ENCODE measurements at regions not wholly inside any gene's neighbourhood (a gene's known extent, or its start where the extent isn't known, plus 50 kb on each side); places are given as distances from the start of the nearest gene placed in this dataset.

DNA sequence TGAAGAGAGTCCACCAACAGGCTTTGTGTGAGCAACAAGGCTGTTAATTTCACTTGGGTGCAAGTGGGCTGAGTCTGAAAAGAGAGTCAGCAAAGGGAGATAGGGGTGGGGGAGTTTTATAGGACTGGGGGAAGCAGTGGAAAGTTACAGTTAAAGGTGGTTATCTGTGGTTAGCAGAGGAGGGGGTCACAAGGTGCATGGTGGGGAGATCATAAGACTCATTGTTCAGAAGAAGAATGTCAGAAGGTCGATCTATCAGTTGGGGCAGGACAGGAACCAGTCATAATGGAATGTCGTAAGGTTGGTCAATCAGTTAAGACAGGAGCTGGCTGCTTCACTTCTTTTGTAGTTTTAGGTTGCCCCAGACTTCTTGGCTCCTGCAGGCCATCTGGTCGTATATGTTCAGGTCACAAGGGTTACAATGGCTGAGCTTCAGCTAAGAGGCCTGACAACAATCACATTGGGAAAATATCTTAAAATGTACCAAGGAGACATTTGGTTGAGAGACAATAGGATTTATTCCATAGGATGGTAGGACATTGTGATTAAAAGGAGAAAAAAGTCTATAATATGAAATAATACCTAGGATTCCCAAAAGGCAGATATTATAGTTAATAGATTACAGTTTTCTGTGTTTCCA lies 356.4 kb downstream of the ANKRD7 start:
- no peak for FAIRE-seq

DNA sequence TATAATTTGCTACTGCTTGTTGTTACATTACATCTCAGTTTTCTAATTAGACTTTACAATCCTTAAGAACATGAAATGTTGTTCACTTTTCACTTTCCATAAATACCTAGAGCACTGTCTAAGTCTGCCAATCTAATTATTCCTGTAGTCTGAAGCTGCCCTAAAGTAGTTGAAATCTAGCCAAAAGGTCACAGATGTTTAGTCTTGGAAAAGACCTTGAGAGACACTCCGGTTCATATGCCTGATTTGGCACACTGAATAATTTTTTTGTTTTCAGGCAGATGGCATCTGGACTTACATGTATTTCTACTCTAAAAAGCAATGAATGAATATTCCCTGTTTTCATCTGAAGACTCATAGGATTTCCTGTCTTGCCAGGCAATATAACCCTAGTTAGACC lies 359.1 kb downstream of the ANKRD7 start:
- FAIRE-seq, result no peak

- FAIRE-seq, result no peak
These were observed 361.7 kb downstream of the ANKRD7 start for GRCh38 chr7:118586248-118586647.

DNA sequence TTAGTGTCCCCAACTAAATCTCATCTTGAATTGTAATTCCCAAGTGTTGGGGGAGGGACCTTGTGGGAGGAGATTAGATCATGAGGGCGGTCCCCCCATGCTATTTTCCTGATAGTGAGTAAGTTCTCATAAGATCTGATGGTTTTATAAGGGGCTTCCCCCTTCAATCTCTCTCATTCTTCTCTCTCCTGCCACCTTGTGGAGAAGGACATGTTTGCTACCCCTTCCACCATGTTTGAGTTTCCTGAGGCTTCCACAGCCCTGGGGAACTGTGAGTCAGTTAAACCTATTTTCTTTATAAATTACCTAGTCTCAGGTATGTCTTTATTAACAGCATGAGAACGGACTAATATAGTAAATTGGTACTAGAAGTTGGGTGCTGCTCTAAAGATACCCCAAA lies 365.6 kb downstream of the ANKRD7 start:
- no peak for FAIRE-seq

DNA sequence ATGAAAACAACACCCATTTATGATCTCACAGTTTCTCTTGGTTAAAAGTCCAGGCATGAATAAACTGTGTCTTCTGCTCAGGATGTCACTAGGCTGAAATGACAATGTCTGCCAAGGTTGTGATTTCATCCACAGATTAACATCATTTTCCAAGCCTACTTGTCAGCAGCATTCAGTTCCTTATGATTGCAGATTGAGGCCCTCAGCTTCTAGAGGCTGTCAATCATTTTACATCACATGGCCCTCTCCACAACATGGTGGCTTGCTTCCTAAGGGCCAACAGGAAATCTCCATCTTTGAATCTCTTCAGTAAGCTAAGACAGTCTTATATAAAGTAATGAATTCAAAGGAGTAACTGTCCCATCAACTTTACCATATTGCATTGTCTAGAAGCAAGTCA lies 377.6 kb downstream of the ANKRD7 start:
- FAIRE-seq, result no peak

GRCh38 chr7:118606602-118607001 lies 382.1 kb downstream of the ANKRD7 start:
- no peak for FAIRE-seq

GRCh38 chr7:118609207-118609606 lies 384.7 kb downstream of the ANKRD7 start:
- FAIRE-seq, result no peak

GRCh38 chr7:118615681-118616080 lies 391.2 kb downstream of the ANKRD7 start:
- FAIRE-seq, result no peak

DNA sequence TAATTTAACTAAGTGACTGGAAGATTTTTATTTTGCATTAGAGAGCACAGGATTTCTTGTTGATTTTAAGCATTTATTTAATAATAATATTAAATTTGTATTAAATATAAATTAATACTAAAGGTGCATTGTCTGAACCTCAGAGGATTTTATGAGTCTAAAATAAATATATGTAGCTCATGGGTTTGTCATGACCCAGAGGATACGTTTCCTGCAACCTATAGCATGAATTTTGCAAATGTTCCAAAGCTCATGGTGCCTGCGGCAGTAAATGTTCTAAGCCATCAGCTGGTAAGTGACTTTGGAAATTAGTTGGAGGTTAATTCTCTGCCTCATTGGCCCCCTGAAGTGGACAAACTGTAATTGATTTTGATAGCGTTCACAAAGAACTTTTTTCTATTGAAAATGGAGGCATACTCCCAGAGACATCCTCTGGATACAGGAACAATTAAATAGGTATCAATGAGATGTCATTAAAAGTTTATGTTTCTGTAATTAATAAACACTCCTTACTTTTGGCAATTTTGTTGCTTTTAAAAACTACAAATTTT lies 397.4 kb downstream of the ANKRD7 start:
- no peak for FAIRE-seq

DNA sequence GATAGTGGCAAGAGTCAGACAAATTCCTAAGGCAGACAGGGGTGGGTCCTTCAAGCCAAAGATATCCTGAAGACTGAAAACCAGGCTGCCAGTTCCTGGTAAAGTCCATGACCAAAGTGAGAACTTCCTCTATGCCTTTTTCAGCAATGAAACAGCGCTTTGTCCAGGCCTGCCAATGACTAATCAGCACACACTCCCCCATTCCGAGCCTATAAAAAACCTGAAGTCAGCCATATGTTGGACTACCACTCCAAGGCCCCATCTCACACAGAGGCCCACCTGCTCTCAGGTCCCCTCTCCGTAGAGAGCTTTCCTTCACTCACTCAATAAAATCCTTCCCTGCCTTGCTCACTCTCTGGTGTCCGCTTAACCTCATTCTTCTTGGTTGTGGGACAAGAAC lies 402.2 kb downstream of the ANKRD7 start:
- FAIRE-seq, result no peak

DNA sequence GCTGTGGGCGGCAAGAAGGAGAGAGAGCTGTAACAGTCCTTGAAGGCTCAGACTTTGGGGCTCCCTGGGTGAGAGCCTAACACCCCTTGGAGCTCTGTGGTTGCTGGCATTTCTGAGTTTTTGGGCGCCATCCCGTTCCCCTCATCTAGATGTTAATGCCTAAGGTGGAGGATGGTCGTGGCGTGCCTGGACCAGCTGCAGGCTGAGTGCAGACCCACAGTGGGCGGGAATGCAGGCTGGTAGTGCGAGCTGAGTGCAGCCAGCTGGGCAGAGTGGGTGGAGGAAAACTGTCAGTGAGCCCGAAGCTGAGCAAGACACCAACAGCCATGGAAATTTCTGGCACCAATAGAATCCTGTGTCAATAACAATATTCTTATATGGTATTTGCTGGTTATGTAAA lies 403.0 kb downstream of the ANKRD7 start:
- no peak for FAIRE-seq

- FAIRE-seq, result no peak
These were observed 405.5 kb downstream of the ANKRD7 start for GRCh38 chr7:118629898-118630438.

- no peak for FAIRE-seq
These were observed 417.9 kb downstream of the ANKRD7 start for GRCh38 chr7:118642396-118642795.

- no peak for FAIRE-seq
These were observed 419.8 kb downstream of the ANKRD7 start for GRCh38 chr7:118644346-118644745.

DNA sequence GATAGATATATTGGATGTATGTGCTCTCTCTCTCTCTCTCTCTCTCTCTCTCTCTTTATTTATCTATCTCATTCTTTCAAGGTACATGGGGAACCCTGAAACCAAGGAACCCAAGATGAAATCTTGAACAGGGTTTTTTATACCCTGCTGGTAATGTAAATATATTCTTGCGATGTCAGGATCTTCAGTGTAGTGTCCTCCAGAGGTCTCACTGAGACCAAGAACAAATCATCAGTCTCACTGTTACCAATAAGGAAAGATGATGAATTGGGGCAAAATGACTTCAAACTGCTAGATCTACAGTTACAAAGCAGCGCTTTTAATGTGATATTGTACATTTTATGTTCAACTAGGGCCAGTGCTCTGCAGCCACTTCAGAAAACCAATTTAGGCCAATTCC lies 423.5 kb downstream of the ANKRD7 start:
- FAIRE-seq, result no peak

DNA sequence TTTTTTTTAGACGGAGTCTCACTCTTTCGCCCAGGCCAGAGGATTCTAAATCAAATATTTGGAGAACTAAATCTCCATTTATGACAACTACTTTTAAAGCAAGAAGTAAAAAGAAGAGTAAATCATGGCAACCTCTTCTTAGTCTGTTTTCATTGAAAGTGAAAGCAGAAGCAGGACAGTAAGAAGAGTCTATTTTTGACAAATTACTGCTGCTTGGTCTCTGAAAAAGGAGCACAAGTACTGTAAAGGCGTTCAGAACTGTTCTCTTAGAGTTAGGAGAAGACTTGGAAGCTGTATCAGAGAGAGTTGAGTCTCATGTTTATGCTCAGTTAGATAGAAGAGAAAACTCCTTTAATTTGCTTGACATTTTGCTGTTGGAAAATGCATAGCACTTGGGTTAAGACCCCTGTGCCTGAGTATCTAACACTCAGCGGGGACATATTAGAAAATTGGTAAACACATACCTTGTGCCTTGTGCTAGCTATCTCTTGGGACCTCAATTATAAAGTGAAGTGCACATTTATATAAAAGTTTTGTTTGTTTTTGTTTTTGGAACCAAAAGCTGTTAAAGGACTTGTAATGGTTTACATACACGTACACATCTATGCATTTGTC lies 433.0 kb downstream of the ANKRD7 start:
- FAIRE-seq, result no peak

DNA sequence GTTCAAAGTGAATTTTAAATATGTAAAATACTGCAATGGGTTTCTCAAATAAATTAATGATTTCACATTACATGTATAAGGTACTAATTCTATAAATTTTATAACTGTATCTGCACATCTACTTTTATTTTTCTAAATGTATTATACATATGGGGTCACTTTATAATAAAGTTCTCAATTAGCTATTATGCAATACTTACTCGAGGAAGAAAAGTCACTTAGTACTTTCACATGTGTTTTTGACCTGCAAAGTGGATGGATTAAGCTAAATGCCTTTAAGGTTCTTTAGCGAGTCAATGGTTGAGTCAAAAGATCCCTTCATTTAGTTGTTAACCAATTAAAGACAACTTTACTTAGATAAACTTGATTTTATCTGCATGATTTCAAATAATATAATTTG lies 437.8 kb downstream of the ANKRD7 start:
- no peak for FAIRE-seq

DNA sequence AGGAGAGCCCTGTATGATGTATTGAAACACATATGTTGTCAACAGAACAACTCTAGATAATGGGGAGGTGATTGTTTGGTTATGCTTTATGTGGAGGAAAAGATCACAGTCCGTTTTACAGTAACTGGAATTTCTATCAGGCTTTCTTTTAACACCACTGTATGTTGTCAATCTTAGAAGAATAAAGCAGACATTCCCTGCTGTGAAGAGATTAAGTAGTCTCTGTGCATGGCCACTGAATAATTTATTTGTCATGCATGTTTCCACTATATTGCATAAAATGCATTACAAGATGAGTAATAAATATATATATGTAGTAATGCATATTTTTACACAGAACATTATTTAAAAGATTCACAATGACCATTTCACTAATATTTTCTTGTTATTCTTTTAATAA lies 440.0 kb downstream of the ANKRD7 start:
- no peak for FAIRE-seq

DNA sequence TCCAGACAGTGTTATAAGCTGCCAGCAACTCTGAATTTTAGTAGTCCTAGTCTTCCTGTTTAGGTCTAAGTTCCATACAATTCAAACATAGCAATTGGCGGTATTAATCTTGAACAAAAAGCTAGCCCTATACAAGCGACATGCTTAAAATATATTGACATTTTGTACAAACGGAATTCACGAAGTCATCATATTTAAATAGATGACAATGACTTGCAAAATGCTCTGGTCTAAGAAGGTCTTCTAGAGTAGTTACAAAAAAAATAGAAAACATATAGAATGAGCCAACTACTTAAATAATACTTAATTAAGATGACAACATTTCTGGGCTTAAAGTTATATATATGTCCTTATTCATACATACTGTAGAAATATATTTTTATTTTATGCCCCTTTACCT lies 446.6 kb downstream of the ANKRD7 start:
- no peak for FAIRE-seq

- FAIRE-seq, result no peak
These were observed 460.3 kb downstream of the ANKRD7 start for GRCh38 chr7:118684796-118685195.

GRCh38 chr7:118689403-118689802 lies 464.9 kb downstream of the ANKRD7 start:
- no peak for FAIRE-seq

- no peak for FAIRE-seq
These were observed 472.4 kb downstream of the ANKRD7 start for GRCh38 chr7:118696879-118697278.

DNA sequence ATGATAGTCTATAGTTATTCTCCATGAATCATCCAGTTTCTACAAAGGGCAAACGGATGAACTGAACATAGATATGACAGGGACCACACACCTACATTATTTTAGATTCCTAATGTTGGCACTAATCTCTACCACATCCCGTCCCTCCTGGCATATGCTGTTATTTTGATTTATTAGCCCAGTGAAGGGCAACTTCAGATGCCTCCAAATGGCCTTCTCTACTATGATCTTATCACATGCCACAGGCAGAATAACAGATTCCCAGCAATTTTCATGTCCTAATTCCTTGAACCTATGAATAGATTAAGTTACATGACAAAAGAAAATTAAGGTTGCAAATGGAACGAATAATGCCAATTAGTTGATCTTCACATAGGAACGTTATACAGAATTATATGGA lies 474.7 kb downstream of the ANKRD7 start:
- FAIRE-seq, result no peak

DNA sequence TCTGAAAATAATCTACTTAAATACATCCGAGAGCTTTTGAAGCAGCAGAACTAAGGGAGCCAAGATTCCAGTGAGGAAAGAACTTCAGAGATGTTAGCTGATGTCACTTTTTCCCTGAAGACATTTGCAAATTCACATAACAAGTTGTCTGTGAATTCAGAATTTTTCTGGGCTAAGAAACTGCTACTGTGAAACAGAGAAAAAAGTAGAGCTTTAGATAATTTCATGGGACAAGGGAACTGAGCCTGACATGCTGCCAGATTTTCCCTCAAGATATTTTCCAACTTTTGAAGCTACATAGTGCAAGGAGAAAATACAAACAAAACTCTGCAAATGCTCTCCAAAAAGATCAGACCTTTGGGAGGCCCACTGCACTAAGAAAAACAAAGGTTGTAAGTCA lies 484.2 kb downstream of the ANKRD7 start:
- FAIRE-seq, result no peak

GRCh38 chr7:118711688-118712087 lies 487.2 kb downstream of the ANKRD7 start:
- no peak for FAIRE-seq
